ENCODE measurements at regions not wholly inside any gene's neighbourhood (a gene's known extent, or its start where the extent isn't known, plus 50 kb on each side); places are given as distances from the start of the nearest gene placed in this dataset.

- TF ChIP-seq, protein P1, sequence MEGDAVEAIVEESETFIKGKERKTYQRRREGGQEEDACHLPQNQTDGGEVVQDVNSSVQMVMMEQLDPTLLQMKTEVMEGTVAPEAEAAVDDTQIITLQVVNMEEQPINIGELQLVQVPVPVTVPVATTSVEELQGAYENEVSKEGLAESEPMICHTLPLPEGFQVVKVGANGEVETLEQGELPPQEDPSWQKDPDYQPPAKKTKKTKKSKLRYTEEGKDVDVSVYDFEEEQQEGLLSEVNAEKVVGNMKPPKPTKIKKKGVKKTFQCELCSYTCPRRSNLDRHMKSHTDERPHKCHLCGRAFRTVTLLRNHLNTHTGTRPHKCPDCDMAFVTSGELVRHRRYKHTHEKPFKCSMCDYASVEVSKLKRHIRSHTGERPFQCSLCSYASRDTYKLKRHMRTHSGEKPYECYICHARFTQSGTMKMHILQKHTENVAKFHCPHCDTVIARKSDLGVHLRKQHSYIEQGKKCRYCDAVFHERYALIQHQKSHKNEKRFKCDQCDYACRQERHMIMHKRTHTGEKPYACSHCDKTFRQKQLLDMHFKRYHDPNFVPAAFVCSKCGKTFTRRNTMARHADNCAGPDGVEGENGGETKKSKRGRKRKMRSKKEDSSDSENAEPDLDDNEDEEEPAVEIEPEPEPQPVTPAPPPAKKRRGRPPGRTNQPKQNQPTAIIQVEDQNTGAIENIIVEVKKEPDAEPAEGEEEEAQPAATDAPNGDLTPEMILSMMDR (IDR thresholded peaks at IDR 0.05), result no peak
- no peak for TF ChIP-seq NFYB (CRISPR knock-in tag; conservative IDR thresholded peaks at IDR 0.05; ENCODE audit: low read depth)
- TF ChIP-seq HMGA2 (CRISPR knock-in tag; IDR thresholded peaks at IDR 0.05), result no peak
- TF ChIP-seq NR3C1 (CRISPR knock-in tag; conservative IDR thresholded peaks at IDR 0.05; ENCODE audit: low read depth), result no peak
- no peak for TF ChIP-seq MAX (CRISPR knock-in tag; IDR thresholded peaks at IDR 0.05)
- no peak for TF ChIP-seq EMX1 (CRISPR knock-in tag; IDR thresholded peaks at IDR 0.05)
- no peak for TF ChIP-seq JUN (CRISPR knock-in tag; IDR thresholded peaks at IDR 0.05)
- no peak for TF ChIP-seq NR2C2 (CRISPR knock-in tag; IDR thresholded peaks at IDR 0.05)
- TF ChIP-seq ATF1 (CRISPR knock-in tag; IDR thresholded peaks at IDR 0.05), result no peak
- TF ChIP-seq NFE2L1 (CRISPR knock-in tag; IDR thresholded peaks at IDR 0.05), result no peak
- no peak for TF ChIP-seq FOXP1 (CRISPR knock-in tag; IDR thresholded peaks at IDR 0.05; ENCODE audit: borderline replicate concordance)
- no peak for TF ChIP-seq ETV6 (CRISPR knock-in tag; IDR thresholded peaks at IDR 0.05)
These were observed 1279.7 kb upstream of the ADGRL3 start for GRCh38 chr4:59920416-59920815.

Data from WTC11 (cell line).